GM18517 (cell line): ENCODE measurements at regions not wholly inside any gene's neighbourhood (a gene's known extent, or its start where the extent isn't known, plus 50 kb on each side); places are given as distances from the start of the nearest gene placed in this dataset.
A peak's percentile ranks its signal among the peaks of the same experiment; 100 is the strongest.

ENCODE experiments used
- ATAC-seq: cut with Tn5 transposase; IDR thresholded peaks from one replicate; pipeline ENCODE4 v1.9.1; 2021; ENCODE audit warnings: mild to moderate bottlenecking, moderate library complexity; ENCODE audit not compliant: unreplicated experiment

DNA sequence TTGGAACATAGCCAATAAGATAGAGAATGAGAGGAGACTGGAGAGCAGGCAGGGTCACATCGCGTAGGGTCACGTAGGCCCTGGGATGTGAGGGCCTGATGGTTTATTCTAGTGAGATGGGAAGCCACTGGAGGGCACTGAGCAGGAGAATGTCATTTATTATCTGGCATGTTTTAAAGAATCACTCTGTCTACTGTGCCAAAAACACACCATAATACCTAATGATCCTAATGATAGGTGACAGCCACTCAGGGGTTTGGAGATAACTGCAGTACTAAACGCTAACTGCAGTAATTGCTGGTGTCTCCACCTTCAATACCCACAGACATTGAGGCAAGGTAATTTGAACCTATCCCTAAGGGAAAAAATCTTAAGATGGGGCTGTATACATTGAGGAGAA is 185.4 kb downstream of the TTLL7 start:
- ATAC-seq: no peak

DNA sequence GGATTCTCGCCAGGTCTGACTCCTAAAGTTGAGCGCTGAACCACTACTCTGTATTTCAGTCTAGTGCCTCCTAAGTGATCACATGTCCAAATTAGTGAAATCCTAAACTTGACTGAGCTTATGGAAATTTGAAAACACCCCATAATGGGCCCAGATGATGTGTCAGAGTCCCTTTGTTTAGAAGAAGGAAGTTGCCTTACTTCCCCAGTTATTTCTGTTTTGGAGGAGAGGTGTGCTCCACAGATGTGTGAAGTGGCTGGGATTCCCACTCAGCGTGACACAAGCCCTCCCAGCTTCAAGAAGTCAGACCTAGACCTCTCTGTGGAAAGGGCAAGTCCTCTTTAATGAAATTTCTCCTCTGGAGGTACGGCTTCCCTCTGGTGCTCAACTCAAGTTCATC is 188.8 kb downstream of the TTLL7 start:
- no peak for ATAC-seq

DNA sequence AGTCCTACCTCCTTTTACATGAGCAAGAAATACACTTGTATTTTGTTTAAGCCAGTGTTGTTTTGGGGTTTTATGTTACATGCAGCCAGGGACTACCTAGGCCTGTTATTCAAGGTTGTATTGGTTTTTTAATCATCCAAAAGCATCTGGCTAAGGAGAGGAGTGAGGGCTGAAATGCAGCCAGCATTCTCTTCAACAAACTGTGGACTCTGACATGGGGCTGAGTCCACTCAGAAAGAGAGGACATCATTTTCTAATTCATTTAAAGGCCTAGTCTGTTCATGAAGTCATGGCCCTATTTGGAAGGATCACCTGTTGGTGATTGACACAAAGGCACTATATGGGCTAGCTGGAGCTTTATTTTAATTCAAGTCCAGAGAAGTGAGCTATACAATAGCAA is 190.4 kb downstream of the TTLL7 start:
- ATAC-seq: no peak

DNA sequence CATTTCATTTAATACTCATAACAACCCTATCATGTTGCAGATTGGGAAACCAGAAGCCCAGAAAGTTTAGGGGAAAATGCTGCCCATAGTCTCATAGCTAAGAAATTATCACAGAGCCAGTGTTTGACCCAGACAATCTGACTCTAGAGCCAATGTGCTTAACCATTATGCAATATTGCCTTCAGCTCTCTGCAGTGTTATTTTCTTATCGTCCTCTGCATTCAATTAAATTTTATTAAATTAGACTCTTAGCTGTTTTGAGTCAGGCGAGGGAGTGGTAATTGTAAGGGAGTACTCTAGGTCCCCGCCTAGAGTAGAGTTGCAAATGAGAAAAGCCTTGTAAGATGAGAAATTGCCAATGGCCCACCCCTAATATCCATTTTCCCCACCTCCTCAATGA is 191.1 kb downstream of the TTLL7 start:
- no peak for ATAC-seq

DNA sequence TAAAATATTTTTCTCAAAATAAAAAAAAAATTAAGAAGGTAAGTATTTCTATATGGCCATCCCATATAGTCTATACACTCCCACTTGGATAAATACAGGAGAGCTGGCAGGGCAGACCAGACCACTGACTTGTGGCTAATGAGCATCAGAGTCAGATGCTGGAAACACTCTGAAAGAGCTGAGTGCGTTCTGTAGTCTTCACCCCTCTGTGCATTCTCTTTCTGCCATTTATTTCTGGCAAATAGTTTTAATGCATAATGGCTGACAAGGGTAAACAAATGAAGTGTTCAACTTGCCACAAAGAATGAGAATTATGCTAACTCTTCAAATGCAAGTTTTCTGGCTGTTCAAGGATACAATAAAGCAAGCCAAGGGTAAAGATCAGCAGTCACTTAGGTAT is 191.7 kb downstream of the TTLL7 start:
- ATAC-seq: no peak

DNA sequence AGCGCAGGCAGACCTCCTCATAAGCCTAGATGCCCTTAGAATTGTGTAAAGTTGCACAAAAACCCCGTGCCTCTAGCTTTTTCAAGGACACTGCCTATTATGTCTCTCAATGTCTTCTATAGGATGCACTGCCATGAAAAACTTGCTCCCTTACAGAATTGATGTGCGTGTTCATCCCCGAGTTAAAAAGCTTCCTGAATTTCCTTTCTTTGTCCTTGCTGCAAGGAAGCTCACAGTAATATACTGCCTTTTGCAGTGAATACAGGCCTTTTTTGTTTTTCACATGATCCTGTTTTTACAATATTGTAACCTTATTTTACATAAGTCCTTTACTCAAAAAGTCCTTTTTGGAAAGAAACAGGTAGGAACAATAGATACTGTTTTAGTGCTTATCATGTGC is 193.0 kb downstream of the TTLL7 start:
- no peak for ATAC-seq

DNA sequence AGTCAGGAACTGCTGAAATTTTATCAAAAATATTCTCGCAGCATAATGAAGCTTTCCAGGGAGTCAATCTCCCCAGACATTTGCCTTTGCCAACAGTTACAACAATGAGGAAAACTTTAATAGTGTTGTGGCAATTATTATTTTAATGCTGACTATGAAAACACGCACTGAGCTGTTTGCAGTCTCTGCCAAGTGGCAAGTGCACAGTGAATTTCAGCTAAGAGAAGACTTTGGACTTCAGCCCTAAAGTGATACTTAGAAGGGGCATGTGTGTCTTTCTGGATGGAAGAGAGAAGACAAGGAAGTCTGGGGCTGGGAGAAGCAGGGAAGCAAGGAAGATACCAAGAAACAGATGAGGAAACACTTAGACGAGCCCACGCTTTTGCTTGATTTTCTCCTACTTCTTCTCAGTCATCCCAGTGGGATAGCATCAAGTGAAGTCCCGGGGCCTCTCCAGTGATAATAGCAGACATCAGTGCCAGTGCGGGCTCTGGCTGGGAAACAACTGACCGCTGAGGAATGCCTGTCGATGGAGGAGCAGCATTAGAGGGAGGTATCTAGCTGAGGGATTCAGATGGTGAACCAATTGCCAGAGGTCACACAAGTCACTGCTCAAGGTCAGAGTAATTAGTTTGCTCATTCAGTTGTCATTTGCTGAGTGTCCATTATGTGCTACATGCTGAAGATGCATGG is 196.3 kb downstream of the TTLL7 start:
- no peak for ATAC-seq

DNA sequence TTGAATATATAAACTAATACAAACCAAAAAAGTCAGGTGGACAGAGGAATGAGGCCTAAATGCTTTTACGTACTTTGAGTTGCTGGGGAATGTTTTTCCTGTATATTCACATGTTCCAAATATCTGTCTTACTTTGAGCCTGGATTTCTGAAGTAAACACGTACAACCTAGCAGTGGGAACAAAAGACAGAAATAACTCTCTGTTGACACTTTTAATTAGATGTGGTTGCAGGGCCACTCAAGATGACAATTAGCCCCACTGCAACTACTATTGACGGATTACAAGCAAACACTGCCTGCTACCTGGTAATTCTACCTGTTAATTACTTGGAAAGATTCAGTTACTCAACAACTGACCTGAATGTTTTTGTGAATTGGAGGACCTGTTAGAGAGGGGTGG is 196.9 kb downstream of the TTLL7 start:
- no peak for ATAC-seq

DNA sequence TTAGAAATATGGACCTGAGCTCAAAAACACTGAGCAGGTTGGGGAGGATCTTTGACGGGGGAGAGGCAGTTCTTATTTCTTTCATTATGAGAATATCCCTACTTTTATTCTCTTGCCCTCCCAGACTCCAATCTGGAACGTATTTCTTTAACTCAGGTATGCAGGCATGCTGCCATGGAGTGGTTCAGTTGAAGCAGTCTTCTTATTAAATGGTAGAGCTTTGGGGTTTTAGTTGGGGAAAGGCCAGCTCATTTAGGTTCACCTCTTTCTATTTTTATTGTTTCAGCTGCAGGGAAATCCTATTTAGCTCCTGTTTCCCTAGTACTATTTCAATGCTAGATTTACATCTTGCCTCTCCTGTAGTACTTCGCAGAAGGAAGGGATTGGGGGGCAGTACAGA is 198.9 kb downstream of the TTLL7 start:
- ATAC-seq: no peak

DNA sequence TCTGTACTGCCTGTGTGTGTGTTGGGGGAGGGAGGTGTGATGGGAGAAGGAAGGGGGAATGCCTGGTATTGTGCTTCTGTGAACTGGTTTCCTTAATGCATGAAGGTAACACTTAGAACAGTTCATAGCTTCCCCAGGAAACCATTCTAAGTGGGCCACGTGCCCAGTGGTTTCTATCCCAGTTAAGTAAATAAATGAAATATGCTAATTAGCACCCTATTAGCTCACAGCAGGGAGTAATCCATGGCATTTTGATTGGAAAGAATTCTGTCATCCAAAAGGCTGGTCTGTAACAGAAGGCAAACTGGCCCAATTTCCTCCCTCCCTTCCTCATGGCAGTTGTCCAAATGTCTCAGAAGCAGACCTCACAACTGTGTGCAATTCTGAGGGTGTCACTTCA is 199.3 kb downstream of the TTLL7 start:
- ATAC-seq: no peak

DNA sequence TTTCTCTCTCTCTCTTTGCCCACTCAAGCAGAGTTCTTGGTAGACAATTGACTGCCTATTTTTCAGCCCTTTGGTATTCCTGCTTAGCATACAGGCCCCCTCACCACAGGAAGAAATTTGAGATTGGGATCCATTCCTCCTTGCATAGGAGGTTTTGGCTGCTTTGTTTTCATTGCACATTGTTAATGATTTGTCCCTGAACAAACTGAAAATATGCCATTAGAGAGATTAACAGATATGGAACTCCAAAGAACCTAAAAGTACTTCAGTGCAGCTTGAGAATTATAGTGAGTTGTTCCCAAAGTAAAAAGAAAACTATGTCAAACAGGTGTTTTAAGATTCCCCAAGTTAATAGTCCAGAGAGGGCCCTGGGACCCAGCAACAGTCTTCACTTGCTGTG is 200.0 kb downstream of the TTLL7 start:
- no peak for ATAC-seq

DNA sequence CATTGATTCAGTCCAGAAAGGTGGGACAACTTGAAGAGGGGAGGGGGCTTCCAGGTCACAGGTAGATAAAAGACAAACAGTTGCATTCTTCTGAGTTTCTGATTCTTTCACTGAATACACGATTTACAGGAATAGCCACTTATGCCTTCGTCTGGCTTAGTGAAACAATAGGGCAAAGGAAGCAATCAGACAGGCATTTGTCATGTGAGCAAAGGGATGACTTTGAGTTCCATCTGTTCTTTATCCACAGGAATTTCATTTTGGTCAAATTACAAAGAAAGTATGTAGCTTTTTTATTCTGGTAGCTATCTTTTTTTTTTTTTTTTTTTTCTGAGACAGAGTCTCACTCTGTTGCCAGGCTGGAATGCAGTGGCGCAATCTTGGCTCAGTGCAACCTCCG is 202.5 kb downstream of the TTLL7 start:
- no peak for ATAC-seq

DNA sequence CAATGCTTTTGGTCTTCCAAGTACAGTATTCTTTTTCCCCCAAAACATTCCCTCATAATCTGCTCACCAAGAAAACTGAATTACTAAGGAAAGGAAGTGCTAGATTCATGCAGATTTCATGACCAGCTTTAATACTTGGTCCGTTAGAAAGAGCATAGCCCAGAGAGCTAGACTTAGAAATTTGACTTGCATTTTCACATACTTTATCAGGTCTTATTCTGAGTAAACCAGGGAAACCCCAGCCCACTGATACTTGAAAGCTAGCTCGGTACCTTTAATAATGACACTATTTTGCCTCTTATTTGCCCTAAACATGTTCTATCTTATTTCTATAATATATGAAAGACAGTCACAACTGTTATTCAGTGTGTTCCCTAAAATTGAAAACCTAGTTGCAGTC is 204.5 kb downstream of the TTLL7 start:
- ATAC-seq: peak; percentile 83

DNA sequence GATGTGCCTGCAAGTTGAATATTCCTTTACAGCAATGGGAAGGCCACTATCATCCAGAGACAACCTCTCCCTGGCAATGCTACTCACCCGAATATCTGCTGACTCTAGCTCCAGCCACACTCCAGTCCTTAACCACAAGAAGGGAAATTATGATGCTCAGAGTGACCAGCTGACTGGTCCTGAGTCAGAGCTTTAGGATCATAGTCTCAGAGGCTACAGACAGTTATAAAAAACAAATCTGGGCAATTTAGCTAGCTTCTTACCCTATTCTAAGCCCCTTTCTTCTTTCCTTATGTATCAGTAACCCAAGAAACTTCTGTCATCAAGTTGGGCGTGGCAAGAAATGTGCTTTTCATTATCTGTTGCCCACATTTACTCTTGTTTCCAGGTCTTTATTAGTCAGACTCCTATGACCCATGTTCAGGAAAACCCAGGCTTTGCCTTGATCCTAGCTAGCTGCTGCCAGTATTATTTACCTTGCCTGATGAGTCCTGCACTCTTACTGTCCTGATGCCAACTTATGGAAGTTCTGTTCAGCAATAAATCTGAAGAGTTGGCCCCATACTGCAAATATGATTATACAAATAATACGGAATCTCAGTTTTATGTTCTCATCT is 207.0 kb downstream of the TTLL7 start:
- no peak for ATAC-seq

DNA sequence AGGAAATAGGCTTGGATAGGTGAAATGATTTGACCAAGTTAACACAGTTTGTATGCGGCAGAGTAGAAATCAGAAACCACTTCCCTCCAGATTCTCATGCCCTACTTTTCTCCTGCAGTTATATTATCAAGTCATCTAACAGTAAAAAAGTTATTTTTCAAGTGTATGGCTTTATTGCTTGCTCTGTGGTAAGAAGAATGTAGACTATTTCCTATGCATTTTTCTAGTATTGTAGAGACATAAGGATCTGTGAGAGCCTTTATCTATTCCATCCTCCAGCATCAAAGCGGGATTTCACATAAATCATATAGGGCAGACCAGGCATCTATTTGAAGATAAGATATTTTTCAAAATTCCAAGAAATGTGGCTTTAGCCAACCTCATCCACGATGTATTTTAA is 208.5 kb downstream of the TTLL7 start:
- no peak for ATAC-seq

DNA sequence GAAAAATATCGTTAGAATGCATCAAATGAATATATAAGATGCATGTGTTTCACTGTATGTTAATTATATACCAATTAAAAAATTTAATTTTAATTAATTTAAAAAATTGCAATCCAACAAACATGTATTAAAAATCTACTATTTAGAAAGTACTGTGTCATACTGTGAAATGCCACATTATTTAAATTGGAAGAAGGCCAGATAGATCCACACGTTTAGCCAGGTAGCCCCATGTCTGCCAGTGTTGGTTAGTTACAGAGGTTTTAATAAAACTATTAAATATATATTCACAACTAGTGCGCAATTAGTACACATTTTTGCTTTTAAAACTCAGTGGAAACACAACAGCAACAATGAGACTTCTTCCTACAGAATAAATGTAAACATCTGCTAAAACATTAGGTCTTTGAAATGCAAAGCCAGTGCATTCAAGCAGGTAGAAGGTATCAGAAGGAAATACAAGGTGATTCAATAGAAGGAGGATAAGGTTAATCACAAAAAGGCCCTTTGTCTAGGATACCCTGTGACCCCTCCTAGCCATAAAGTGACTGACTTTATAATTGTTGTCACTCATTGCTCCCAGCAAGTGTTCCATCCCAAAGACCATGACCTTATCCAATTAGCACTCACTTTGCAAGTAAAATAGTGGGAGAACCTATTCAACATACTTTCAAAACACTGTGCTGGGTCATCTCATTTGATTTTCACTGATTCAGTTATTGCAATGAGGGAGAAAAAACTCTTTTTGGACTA is 211.5 kb downstream of the TTLL7 start:
- no peak for ATAC-seq

DNA sequence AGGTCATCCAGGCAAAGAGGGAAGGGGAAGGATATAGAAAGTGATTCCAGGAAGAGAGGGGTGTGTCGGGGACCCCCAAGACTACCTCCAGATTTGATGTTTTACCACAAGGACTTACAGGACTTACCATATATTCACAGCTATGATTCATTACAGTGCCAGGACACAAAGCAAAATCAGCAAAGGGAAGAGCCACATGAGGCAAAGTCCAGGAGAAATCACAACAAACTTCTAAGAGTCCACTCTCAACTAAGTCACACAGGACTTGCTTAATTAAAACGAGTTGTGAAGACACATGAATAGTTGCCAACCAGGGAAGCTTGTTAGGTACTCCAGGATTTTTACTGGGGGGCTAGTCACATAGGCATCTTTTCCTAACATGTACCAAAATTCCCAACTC is 217.3 kb downstream of the TTLL7 start:
- ATAC-seq: no peak

DNA sequence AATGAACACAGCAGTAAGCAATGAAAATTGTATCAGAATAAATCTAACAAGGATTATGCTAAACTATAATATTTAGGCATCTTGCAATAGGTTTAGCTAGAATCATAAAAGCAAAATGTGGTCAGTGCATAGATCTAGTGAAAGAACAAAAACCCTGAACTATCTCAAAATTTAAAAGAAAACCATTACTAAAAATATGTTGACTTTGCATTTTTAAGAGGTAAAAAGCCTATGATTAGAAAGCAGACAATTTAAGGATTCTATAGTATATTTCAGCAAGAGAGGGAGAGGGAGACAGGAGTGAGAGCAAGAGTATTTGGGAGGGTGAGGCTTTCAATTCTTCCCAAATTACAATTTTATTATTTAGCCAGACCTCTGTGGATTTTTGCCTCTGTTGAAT is 219.4 kb downstream of the TTLL7 start:
- ATAC-seq: no peak

DNA sequence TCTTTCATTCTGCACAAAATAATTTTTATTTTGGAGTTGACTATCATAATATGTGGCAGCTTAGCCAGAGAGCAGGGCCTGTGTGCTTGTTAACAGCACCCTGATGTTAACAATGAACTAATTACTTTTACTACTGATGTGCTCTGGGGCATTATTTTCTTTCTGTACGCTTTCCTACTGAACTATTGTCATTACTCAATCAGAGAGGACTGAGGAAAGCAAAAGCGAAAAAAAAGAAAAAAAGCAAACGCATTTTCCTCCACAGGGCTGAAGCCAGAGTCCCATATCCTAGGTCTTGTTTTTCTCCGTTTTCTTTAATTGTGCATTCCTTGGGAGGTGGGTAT is 221.2 kb downstream of the TTLL7 start:
- no peak for ATAC-seq

DNA sequence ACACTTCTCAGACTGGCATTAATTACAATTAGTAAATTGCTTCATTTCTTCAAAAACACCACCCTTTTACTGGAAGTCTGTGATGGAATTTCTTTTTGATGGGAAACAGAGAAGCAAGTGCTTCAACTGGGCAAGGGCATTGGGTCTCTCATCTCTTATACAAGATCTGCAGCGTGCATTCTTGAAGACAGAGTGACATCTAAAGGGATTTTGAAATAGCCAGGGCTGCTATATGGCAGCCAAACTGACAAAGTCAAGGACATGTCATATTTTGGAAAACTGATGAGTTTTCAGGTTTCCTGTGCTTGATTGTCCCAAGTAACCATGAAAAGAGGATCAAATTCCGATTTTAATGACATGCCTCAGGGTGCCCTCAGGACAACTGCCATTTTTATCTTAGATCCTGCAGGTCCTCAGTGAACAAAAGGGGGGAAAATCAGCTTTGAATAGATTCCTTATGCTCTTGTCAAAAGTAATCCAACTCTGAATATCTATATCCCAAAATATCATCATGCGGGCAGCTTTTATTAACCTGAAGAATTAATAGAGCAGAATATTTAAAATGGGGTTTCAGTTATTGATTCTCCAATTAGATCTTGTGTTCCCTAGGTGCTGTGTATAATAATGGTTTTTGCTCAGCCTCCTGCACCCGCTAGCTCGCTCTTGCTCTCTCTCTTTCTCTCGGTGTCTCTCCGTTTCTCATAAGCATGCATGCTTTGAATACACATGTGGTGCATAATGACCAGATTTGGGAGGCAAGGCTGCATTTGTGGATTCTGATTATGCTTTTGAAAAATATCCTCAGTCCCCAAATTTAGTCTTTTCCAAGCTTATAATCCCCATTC is 221.8 kb downstream of the TTLL7 start:
- ATAC-seq: no peak

DNA sequence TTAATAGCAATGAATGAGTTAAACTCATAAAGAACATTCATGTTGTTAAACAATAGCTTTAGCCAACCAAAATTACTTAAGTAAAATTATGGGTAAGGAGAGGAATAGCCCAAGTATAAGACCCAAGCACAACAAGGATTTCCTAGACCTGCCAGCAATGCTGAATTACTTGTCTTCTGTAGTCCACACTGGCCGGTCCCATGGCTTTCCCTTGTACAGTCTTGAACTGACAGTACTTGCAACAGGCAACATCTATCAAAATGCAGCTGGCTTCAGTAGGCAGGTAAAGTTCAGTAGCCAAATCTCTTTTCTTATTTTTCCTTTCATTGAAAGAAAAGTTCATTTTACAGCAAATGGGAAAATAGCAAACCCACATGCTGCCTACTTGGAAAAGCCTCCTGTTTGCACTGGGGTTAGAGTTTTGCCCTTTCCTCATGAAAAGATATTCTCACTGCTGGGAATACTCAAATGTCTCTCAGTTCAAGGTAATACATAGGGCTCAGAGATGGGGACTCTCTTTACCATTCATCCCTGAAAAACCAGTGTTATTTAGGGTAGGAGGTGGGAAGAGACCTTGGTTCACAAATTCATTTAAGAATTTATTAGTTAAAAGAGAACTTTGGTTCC is 222.8 kb downstream of the TTLL7 start:
- no peak for ATAC-seq
